GM18511 (cell line): ENCODE measurements at regions not wholly inside any gene's neighbourhood (a gene's known extent, or its start where the extent isn't known, plus 50 kb on each side); places are given as distances from the start of the nearest gene placed in this dataset.
"Not testable (repeated sequence)": the region's sequence is repeated elsewhere in the genome, so short reads cannot be mapped to it uniquely, and the experiment has no call there.

Experiments used
- ATAC-seq: cut with Tn5 transposase; IDR thresholded peaks from one replicate; pipeline ENCODE4 v1.9.1; 2021; ENCODE audit warnings: mild to moderate bottlenecking, moderate library complexity; ENCODE audit not compliant: unreplicated experiment

GRCh38 chr2:59250307-59250677 is 1009.2 kb upstream of the FANCL start:
- ATAC-seq, result no peak

- no peak for ATAC-seq
Measured at GRCh38 chr2:59249441-59250306, 1008.5 kb upstream of the FANCL start.

- ATAC-seq, result no peak
Measured at GRCh38 chr2:59239146-59239545, 998.0 kb upstream of the FANCL start.

GRCh38 chr2:59237311-59237710 is 996.2 kb upstream of the FANCL start:
- no peak for ATAC-seq

- ATAC-seq, result no peak
Measured at GRCh38 chr2:59236723-59237122, 995.6 kb upstream of the FANCL start.

- ATAC-seq, result no peak
Measured at GRCh38 chr2:59233920-59234319, 992.8 kb upstream of the FANCL start.

- no peak for ATAC-seq
Measured at GRCh38 chr2:59233448-59233847, 992.3 kb upstream of the FANCL start.

- peak; percentile 81 for ATAC-seq
Measured at GRCh38 chr2:59232394-59233165, 991.5 kb upstream of the FANCL start.

- not testable (repeated sequence) for ATAC-seq
Measured at GRCh38 chr2:59226362-59226761, 985.2 kb upstream of the FANCL start.

GRCh38 chr2:59223742-59224141 is 982.6 kb upstream of the FANCL start:
- ATAC-seq, result no peak

GRCh38 chr2:59217360-59217759 is 976.2 kb upstream of the FANCL start:
- no peak for ATAC-seq

GRCh38 chr2:59206361-59206760 is 965.2 kb upstream of the FANCL start:
- no peak for ATAC-seq

GRCh38 chr2:59204040-59204439 is 962.9 kb upstream of the FANCL start:
- no peak for ATAC-seq

GRCh38 chr2:59196491-59196890 is 955.4 kb upstream of the FANCL start:
- no peak for ATAC-seq

- ATAC-seq, result no peak
Measured at GRCh38 chr2:59195851-59196250, 954.7 kb upstream of the FANCL start.

GRCh38 chr2:59191781-59192180 is 950.7 kb upstream of the FANCL start:
- ATAC-seq, result no peak

GRCh38 chr2:59190518-59190917 is 949.4 kb upstream of the FANCL start:
- no peak for ATAC-seq

- no peak for ATAC-seq
Measured at GRCh38 chr2:59184276-59185020, 943.3 kb upstream of the FANCL start.

GRCh38 chr2:59183070-59183469 is 941.9 kb upstream of the FANCL start:
- no peak for ATAC-seq

GRCh38 chr2:59182249-59182648 is 941.1 kb upstream of the FANCL start:
- no peak for ATAC-seq

GRCh38 chr2:59181347-59181746 is 940.2 kb upstream of the FANCL start:
- no peak for ATAC-seq
